ENCODE measurements at regions not wholly inside any gene's neighbourhood (a gene's known extent, or its start where the extent isn't known, plus 50 kb on each side); places are given as distances from the start of the nearest gene placed in this dataset.

GRCh38 chr5:125370461-125371205 lies 624.2 kb upstream of the ZNF608 start:
- H3K27ac ChIP-seq, result no peak overlapping the region
- no peak overlapping the region for H3K4me3 ChIP-seq
- CTCF ChIA-PET, result no interaction called here
- TF ChIP-seq TP53 (CRISPR knock-in tag; IDR thresholded peaks at IDR 0.05) (no peak), CTCF (IDR thresholded peaks at IDR 0.05) (no peak), EP300 (IDR thresholded peaks at IDR 0.05) (no peak), CHD2 (IDR thresholded peaks at IDR 0.05; ENCODE audit: low read length, partially characterized antibody) (no peak), ZNF302 (CRISPR knock-in tag; IDR thresholded peaks at IDR 0.05) (no peak), MAX (IDR thresholded peaks at IDR 0.05) (no peak), CHD4 (IDR thresholded peaks at IDR 0.05; ENCODE audit: borderline replicate concordance) (no peak), SREBF2 (IDR thresholded peaks at IDR 0.05) (no peak), ELK1 (IDR thresholded peaks at IDR 0.05; ENCODE audit: low read depth, low read length) (no peak), TFCP2L1 (CRISPR knock-in tag; IDR thresholded peaks at IDR 0.05) (no peak)
- FAIRE-seq, result no peak
- H3K4me1 ChIP-seq, result no peaks in the 10 kb centered on the region
- H3K9me3 ChIP-seq, result no peaks in the 10 kb centered on the region
- DNase-seq (ENCODE audit: low read depth in 1 of 2, low spot score in 1 of 2), result no peak
- POLR2A ChIA-PET, result no interaction called here
- no peak overlapping the region for H3K4me2 ChIP-seq
- no peak for ATAC-seq

GRCh38 chr5:125372694-125373631 lies 626.5 kb upstream of the ZNF608 start:
- 65% methylated on average over 6 of the region's 6 CpGs for WGBS (ENCODE audit: missing lambda C conversion rate)
- POLR2A ChIA-PET, result no interaction called here
- FAIRE-seq, result no peak

GRCh38 chr5:125375143-125375542 lies 628.7 kb upstream of the ZNF608 start:
- Histone ChIP-seq H3K27ac (no peak overlapping the region), H3K4me2 (no peak overlapping the region), H3K9me3 (no peaks in the 10 kb centered on the region), H3K4me1 (no peaks in the 10 kb centered on the region), H3K4me3 (no peak overlapping the region)
- ChIA-PET POLR2A (no interaction called here), CTCF (interaction anchor here (0.6 kb wide), 1 partner anchor 31 kb away, joined by 3 read pairs; no protein-coding TSS in a partner anchor)
- FAIRE-seq (no peak), ATAC-seq (no peak), DNase-seq (ENCODE audit: low read depth in 1 of 2, low spot score in 1 of 2) (no peak)
- TF ChIP-seq USF2 (IDR thresholded peaks at IDR 0.05) (no peak), RFX5 (IDR thresholded peaks at IDR 0.05) (no peak), ZFP36 (IDR thresholded peaks at IDR 0.05; ENCODE audit: borderline replicate concordance, partially characterized antibody) (no peak), GATA3 (IDR thresholded peaks at IDR 0.05; ENCODE audit: borderline replicate concordance) (no peak)
- 39% methylated on average over 1 of the region's 1 CpG for WGBS (ENCODE audit: missing lambda C conversion rate)

More at GRCh38 chr5:125372694-125373631, 626.5 kb upstream of the ZNF608 start:
- H3K27ac ChIP-seq, result no peak overlapping the region
- H3K9me3 ChIP-seq, result no peaks in the 10 kb centered on the region
- ATAC-seq, result no peak
- TF ChIP-seq POLR2A (IDR thresholded peaks at IDR 0.05; ENCODE audit: low read length) (no peak), TFCP2L1 (CRISPR knock-in tag; IDR thresholded peaks at IDR 0.05) (no peak), MAX (IDR thresholded peaks at IDR 0.05) (no peak), EHMT2 (IDR thresholded peaks at IDR 0.05; ENCODE audit: low read depth) (no peak)
- no peak for DNase-seq (ENCODE audit: low read depth in 1 of 2, low spot score in 1 of 2)
- CTCF ChIA-PET, result interaction anchor here (0.8 kb wide), 1 partner anchor 31 kb away, joined by 3 read pairs; no protein-coding TSS in a partner anchor
- no peak overlapping the region for H3K4me2 ChIP-seq
- no peak overlapping the region for H3K4me3 ChIP-seq
- no peaks in the 10 kb centered on the region for H3K4me1 ChIP-seq
